Effector CD4-positive, alpha-beta T cell (primary cell): ENCODE measurements at regions not wholly inside any gene's neighbourhood (a gene's known extent, or its start where the extent isn't known, plus 50 kb on each side); places are given as distances from the start of the nearest gene placed in this dataset.

Source experiments
- DNase-seq: peaks from one replicate; pipeline ENCODE4 v3.0.0-alpha.2; 2020

DNA sequence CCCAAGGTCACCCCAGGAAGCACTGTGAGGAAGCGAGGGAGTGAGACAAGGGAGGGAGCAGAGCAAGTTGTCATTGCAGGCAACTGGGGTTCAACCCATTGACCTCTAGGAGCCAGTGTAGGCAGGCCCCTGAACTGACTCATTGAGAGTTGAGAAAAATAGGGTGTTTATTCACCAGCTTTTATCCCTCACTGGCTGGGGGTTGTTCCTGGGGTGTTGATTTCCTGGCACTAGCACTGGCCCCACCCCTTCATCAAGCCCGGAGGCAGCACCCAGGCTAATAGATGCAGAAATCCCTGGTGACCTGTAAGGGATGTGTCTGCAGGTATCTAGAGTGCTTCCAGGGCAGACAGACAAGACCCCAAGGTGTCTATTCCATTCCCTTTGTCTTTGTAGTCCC, 183.9 kb downstream of the ARRDC4 start:
- DNase-seq = no peak

- DNase-seq = no peak
These were observed 185.7 kb downstream of the ARRDC4 start for GRCh38 chr15:98146031-98146820.

GRCh38 chr15:98147415-98147814, 186.9 kb downstream of the ARRDC4 start:
- no peak for DNase-seq

- DNase-seq = no peak
These were observed 189.6 kb downstream of the ARRDC4 start for GRCh38 chr15:98150084-98150483.

GRCh38 chr15:98150536-98150935, 190.0 kb downstream of the ARRDC4 start:
- DNase-seq = no peak

- no peak for DNase-seq
These were observed 190.6 kb downstream of the ARRDC4 start for GRCh38 chr15:98151096-98151495.

GRCh38 chr15:98152156-98152555, 191.7 kb downstream of the ARRDC4 start:
- DNase-seq = no peak

DNA sequence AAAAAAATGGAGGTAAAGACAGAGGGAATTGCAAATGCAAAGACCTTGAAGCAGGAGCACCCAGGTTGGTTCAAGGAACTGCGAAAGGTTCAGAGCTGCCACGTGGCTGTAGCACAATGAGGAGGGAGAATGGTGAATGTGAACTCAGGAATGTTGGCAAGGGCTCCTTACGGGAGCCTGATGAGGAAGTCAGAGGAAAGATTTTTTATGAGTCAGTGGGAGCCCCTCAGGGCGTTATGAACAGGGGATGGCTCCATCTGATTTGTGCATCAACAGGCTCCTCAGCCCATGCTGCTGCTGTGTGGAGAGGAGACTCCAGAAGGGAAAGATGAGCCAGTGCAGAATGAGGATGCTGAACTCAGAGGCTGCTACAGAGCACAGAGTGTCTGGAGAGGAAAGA, 194.4 kb downstream of the ARRDC4 start:
- no peak for DNase-seq

DNA sequence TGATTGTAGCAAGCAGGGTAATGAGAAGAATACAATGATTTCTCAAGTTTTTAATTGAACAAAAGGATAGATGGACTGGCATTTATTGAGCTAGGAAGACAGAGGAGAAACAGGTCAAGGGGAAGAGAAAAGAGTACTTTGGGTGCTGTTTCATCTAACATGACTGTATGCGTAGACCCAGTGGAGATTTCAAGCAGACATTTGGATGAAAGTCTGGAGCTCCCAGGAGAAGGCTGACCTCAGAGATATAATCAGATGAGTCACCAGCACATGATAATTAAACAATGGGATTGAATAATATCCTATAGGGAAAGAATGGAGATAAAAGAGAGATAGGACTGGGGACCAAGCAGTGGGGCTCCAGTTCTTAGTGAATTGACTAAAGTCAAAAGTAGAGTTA, 194.9 kb downstream of the ARRDC4 start:
- no peak for DNase-seq

GRCh38 chr15:98160236-98160635, 199.7 kb downstream of the ARRDC4 start:
- DNase-seq = no peak

GRCh38 chr15:98163319-98164045, 203.0 kb downstream of the ARRDC4 start:
- no peak for DNase-seq

GRCh38 chr15:98164571-98164970, 204.1 kb downstream of the ARRDC4 start:
- DNase-seq = no peak

DNA sequence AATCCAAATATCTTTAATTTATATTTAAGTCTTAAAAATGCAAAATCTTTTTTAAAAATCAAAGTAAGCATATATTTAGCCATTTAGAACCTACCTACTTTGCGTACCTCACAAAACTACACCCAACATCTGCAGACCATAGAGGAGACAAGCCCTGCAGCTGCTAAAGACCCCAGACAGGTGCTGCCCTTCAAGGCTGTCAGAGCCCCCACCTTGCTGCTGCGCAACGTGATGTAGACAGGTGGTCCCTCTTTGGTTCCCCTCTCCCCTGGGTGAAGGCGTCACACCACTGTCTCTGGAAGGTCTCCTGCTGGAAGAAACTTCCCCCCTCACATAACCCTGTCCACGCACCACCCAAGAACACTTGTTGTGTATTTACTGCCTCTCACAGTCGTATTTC, 204.5 kb downstream of the ARRDC4 start:
- DNase-seq = no peak

GRCh38 chr15:98167722-98168268, 207.3 kb downstream of the ARRDC4 start:
- DNase-seq = no peak

- DNase-seq = no peak
These were observed 209.0 kb downstream of the ARRDC4 start for GRCh38 chr15:98169551-98169950.

DNA sequence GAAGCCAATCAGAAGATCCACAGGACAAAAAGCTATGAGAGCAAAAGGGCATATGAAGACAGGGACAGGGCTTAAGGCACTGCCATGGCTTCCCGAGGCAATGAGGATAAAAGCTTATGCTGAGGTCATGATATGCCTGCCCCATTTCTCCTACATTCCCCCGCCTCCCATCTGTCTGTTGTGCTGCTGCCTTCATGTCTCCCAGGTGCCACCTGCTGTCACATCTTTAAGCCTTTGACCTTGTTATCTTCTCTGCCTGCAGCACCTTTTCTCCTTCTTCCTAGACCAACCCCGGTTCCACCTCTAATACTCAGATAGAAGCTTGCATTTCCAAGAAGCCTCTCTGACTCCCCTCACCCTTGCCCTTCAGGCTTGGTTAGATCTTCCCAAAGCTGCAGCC, 213.8 kb downstream of the ARRDC4 start:
- DNase-seq = no peak

- no peak for DNase-seq
These were observed 214.3 kb downstream of the ARRDC4 start for GRCh38 chr15:98174841-98175240.

GRCh38 chr15:98177966-98178592, 217.6 kb downstream of the ARRDC4 start:
- no peak for DNase-seq

GRCh38 chr15:98178861-98179260, 218.4 kb downstream of the ARRDC4 start:
- no peak for DNase-seq

DNA sequence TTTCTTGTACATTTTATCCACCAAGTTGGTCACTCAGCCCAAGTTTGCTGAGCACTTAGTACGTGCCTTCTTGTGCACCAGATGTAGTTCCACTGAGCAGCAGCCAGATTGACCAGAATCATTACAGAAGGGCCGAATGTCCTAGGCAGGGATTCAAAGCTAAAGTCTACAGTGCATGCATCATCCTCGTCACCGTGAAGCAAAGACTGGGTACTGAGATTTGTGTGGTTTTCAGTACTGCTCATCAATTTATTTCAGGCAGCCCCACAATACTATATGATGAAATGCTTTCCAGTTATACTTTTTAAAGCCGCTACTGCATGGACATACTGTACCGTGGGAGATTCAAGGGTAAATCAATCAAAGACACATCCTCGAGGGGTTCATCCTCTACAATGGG, 227.0 kb downstream of the ARRDC4 start:
- DNase-seq = no peak

GRCh38 chr15:98190914-98191313, 230.4 kb downstream of the ARRDC4 start:
- no peak for DNase-seq

DNA sequence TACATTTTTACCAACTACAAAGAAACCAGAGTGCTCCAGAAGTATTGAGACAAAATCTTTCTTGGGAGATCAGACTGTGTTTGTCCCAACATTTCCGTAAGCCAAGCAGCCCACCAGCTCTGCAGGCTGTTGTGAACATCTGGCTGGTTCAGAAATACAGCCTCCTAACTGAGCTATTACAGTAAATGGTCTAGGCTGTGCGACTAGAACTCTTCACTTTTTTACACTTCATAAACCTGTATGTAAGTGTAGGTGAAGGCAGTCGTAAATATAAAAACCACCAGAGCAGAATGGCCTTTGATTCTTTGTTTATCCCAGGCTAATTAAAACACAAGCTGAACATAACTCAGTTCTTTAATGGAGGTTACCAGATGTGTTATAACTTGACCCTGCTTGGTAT, 235.3 kb downstream of the ARRDC4 start:
- DNase-seq = no peak

DNA sequence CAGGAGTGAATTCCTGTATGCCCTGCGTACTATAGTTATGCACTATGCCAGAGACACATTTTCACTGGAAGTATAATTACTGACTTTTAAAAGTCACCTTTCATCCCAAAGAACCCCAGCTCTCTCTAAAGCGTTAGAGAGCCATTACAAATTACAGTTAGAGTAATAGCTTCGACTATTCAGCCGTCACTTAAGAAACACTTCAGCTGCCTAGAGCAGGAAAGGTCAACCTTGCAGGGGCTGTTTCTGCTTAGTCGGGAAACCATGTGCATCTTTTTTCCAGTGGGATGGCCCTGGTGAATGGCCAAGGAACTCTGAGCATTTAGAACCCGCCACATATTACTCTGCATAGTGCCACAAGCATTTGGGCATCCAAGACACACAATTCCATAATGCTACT, 235.9 kb downstream of the ARRDC4 start:
- no peak for DNase-seq

DNA sequence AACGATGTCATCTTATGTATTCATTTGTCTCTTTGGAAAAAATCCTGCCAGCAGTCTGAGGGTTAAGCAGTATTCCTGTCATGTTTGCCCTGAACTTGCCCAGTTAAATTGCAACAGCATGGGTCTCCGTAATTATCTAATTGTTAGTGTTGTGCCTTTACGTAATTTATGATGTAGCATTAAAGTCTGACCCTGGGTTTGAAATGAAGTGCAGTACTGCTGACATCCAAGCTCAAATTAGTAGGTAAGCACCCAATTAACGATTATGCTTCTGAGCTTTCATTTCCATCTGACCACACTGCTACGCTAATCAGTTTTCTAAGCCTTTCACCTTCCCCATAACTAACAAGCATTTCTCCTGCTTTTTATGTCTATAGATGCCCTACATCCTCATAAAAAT, 241.8 kb downstream of the ARRDC4 start:
- no peak for DNase-seq
